SK-N-SH (cell line): ENCODE measurements at regions not wholly inside any gene's neighbourhood (a gene's known extent, or its start where the extent isn't known, plus 50 kb on each side); places are given as distances from the start of the nearest gene placed in this dataset.

Source experiments
- CTCF ChIA-PET: fragments of 300-600, 350-600 bp; formaldehyde crosslinking; extraction: SDS; loops from one replicate; lab custom pipeline; 2021; lab: Yijun Ruan, JAX
- POLR2A ChIA-PET: fragments of 350-600 bp; sonication (Branson Sonifier 250); formaldehyde crosslinking; extraction: SDS; loops from one replicate; lab custom pipeline; 2020; ENCODE audit warnings: antibody characterized with exemption, inconsistent platforms; lab: Yijun Ruan, JAX
- DNase-seq: peaks from one replicate; pipeline ENCODE4 v3.0.0; 2012
- H2AFZ ChIP-seq: fragments of 200-600 bp; sonication (generic); 2 replicates; pipeline ENCODE4 v1.8.1; 2016; ENCODE audit warnings: antibody characterized with exemption, mild to moderate bottlenecking, low read depth
- H3F3A ChIP-seq: fragments of 200-600 bp; sonication (generic); replicated peaks from 2 replicates; pipeline ENCODE3; 2016; ENCODE audit warnings: antibody characterized with exemption, mild to moderate bottlenecking; ENCODE audit not compliant: insufficient read depth
- H3K27ac ChIP-seq, 2 experiments: fragments of 200-500 bp in 1 of 2; fragments of 200-600 bp in 1 of 2; sonication (Bioruptor generic) in 1 of 2; sonication (generic), shearing (Covaris generic) in 1 of 2; 2 replicates each; pipeline versions ENCODE4 v1.5.1 to v1.6.1; 2014 to 2016; ENCODE audit warnings: low read depth in 2 of 2, inconsistent platforms in 1 of 2, low read length in 1 of 2, mild to moderate bottlenecking in 1 of 2, mixed read lengths in 1 of 2
- H3K27me3 ChIP-seq: fragments of 200-600 bp; sonication (generic), shearing (Covaris generic); 2 replicates; pipeline ENCODE4 v1.6.1; 2016; ENCODE audit warnings: mixed run types; ENCODE audit not compliant: insufficient read depth
- H3K36me3 ChIP-seq, 2 experiments: fragments of 200-500 bp in 1 of 2; fragments of 200-600 bp in 1 of 2; sonication (Bioruptor generic) in 1 of 2; sonication (generic) in 1 of 2; replicated peaks in 1 of 2; 2 replicates each; pipeline versions ENCODE3 to v1.5.1; 2014 to 2016; ENCODE audit warnings: low read length in 1 of 2, mild to moderate bottlenecking in 1 of 2; ENCODE audit not compliant: insufficient read depth in 2 of 2, control insufficient read depth in 1 of 2
- H3K4me1 ChIP-seq, 2 experiments: fragments of 200-500 bp in 1 of 2; fragments of 200-600 bp in 1 of 2; sonication (Bioruptor generic) in 1 of 2; sonication (generic), shearing (Covaris generic) in 1 of 2; 2 replicates each; pipeline versions ENCODE4 v1.5.1 to v1.6.1; 2014 to 2016; ENCODE audit warnings: low read depth in 1 of 2, low read length in 1 of 2, mixed run types in 1 of 2; ENCODE audit not compliant: insufficient read depth in 2 of 2, control insufficient read depth in 1 of 2
- H3K4me2 ChIP-seq: fragments of 200-600 bp; sonication (generic), shearing (Covaris generic); 2 replicates; pipeline ENCODE4 v1.6.1; 2017; ENCODE audit warnings: mixed run types
- H3K4me3 ChIP-seq, 2 experiments: fragments of 200-500 bp in 1 of 2; fragments of 200-600 bp in 1 of 2; sonication (Bioruptor generic) in 1 of 2; sonication (generic), shearing (Covaris generic) in 1 of 2; 2 replicates each; pipeline versions ENCODE4 v1.5.1 to v1.8.1; 2014 to 2016; ENCODE audit warnings: low read depth in 2 of 2, inconsistent platforms in 1 of 2, low read length in 1 of 2, mild to moderate bottlenecking in 1 of 2, mixed read lengths in 1 of 2, moderate library complexity in 1 of 2
- H3K79me2 ChIP-seq: fragments of 200-600 bp; sonication (generic); 2 replicates; pipeline ENCODE4 v1.8.1; 2017; ENCODE audit warnings: mild to moderate bottlenecking; ENCODE audit not compliant: insufficient read depth
- H3K9ac ChIP-seq: fragments of 200-600 bp; sonication (generic); 2 replicates; pipeline ENCODE4 v1.6.1; 2017; ENCODE audit warnings: mixed run types
- H3K9me2 ChIP-seq: fragments of 200-600 bp; sonication (generic); 2 replicates; pipeline ENCODE4 v1.6.1; 2017; ENCODE audit warnings: mixed run types
- H3K9me3 ChIP-seq: fragments of 200-600 bp; sonication (generic); 2 replicates; pipeline ENCODE4 v1.6.1; 2017; ENCODE audit warnings: mixed run types, mild to moderate bottlenecking, moderate library complexity
- H4K20me1 ChIP-seq: fragments of 200-600 bp; sonication (generic); 2 replicates; pipeline ENCODE4 v1.6.1; 2017; ENCODE audit warnings: mild to moderate bottlenecking, mixed run types; ENCODE audit not compliant: insufficient read depth
- CHD2 ChIP-seq: fragments of 150-350 bp; IDR thresholded peaks from 2 replicates; pipeline ENCODE4 v1.6.1; 2018; ENCODE audit warnings: low read length; ENCODE audit not compliant: partially characterized antibody
- ELF1 ChIP-seq: IDR thresholded peaks from 2 replicates; pipeline ENCODE4 v1.4.0; 2012
- EP300 ChIP-seq, 2 experiments: IDR thresholded peaks; 2 replicates each; pipeline versions ENCODE4 v1.4.0 to v1.6.1; 2012; ENCODE audit warnings: borderline replicate concordance in 1 of 2, low read depth in 1 of 2, low read length in 1 of 2
- FOSL2 ChIP-seq: IDR thresholded peaks from 2 replicates; pipeline ENCODE4 v1.4.0; 2012; ENCODE audit warnings: low read depth, mild to moderate bottlenecking, moderate library complexity, borderline replicate concordance
- FOXM1 ChIP-seq: IDR thresholded peaks from 2 replicates; pipeline ENCODE4 v1.4.0; 2012; ENCODE audit warnings: low read depth, mild to moderate bottlenecking
- GABPA ChIP-seq: IDR thresholded peaks from 2 replicates; pipeline ENCODE4 v1.4.0; 2012; ENCODE audit warnings: low read depth, mild to moderate bottlenecking
- GATA2 ChIP-seq: sonication (generic); formaldehyde crosslinking; IDR thresholded peaks from 2 replicates; pipeline ENCODE4 v1.5.0; 2020; ENCODE audit warnings: mild to moderate bottlenecking, missing genetic modification reagents
- JUND ChIP-seq: IDR thresholded peaks from 2 replicates; pipeline ENCODE4 v1.4.0; 2012
- MEF2A ChIP-seq: IDR thresholded peaks from 2 replicates; pipeline ENCODE4 v1.4.0; 2012; ENCODE audit warnings: low read depth, borderline replicate concordance
- MXI1 ChIP-seq: IDR thresholded peaks from 2 replicates; pipeline ENCODE4 v1.6.1; 2012; ENCODE audit warnings: mild to moderate bottlenecking, low read depth, low read length, improper control_type of control experiment
- NFIC ChIP-seq: IDR thresholded peaks from 2 replicates; pipeline ENCODE4 v1.4.0; 2012; ENCODE audit warnings: borderline replicate concordance
- POLR2AphosphoS5 ChIP-seq: IDR thresholded peaks from 2 replicates; pipeline ENCODE4 v1.6.1; 2012; ENCODE audit warnings: low read depth, low read length
- SMC3 ChIP-seq: IDR thresholded peaks from 2 replicates; pipeline ENCODE4 v1.6.1; 2012; ENCODE audit warnings: low read depth, low read length, improper control_type of control experiment
- TAF1 ChIP-seq: IDR thresholded peaks from 2 replicates; pipeline ENCODE4 v1.6.1; 2012; ENCODE audit warnings: low read depth, mild to moderate bottlenecking, low read length, moderate library complexity, borderline replicate concordance
- TCF12 ChIP-seq: IDR thresholded peaks from 2 replicates; pipeline ENCODE4 v1.4.0; 2012
- WGBS: methylation state at CpG from one replicate; pipeline ENCODE4 v1.1.6; 2017; ENCODE audit warnings: low lambda C conversion rate; 5-methylcytosine and 5-hydroxymethylcytosine counted together
- TF ChIP-seq, protein P1 (sequence below): IDR thresholded peaks from 2 replicates; pipeline ENCODE4 v1.4.0; 2012; ENCODE audit warnings: low read depth
- TF ChIP-seq, protein P2 (sequence below): IDR thresholded peaks from 2 replicates; pipeline ENCODE4 v1.4.0; 2012; ENCODE audit warnings: low read depth, borderline replicate concordance
- TF ChIP-seq, protein P3 (sequence below): IDR thresholded peaks from 2 replicates; pipeline ENCODE4; 2012
- TF ChIP-seq, protein P4 (sequence below): IDR thresholded peaks from 2 replicates; pipeline ENCODE4 v1.6.1; 2012; ENCODE audit warnings: mild to moderate bottlenecking, low read depth, low read length, moderate library complexity
- TF ChIP-seq, protein P5 (sequence below): fragments of 200-600 bp; sonication (generic); IDR thresholded peaks from 2 replicates; pipeline ENCODE4 v1.6.1; 2017; ENCODE audit warnings: antibody characterized with exemption, mild to moderate bottlenecking, moderate library complexity

DNA sequence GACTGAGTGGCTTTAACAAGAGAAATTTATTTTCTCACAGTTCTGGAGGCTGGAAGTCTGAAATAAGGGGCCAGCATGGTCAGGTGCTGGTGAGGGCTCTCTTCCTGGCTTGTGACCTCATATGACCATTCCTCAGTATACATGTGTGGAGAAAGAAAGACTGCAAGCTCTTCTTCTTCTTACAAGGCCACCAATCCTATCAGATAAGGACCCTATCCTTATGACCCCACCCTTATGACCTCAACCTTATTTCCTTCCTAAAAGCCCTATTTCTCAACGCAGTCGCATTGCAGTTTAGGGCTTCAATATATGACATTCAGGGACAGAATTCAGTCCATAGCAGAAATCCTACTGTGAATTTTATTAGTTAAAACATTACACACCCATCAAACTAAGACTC is 124.4 kb upstream of the RAG2 start:
- Histone ChIP-seq H4K20me1 (no peaks in the 10 kb centered on the region), H3K4me2 (no peak overlapping the region), H3K4me1 (no peaks in the 10 kb centered on the region), H3K9me3 (no peaks in the 10 kb centered on the region), H3K36me3 (no peaks in the 10 kb centered on the region), H3K27me3 (no peaks in the 10 kb centered on the region; the same call in 1 of the 2 replicates), H3K9me2 (no peaks in the 10 kb centered on the region), H3K4me3 (no peak overlapping the region), H2AFZ (no peak overlapping the region), H3K27ac (no peak overlapping the region), H3K9ac (no peak overlapping the region), H3K79me2 (no peaks in the 10 kb centered on the region)
- 90% methylated on average over 2 of the region's 2 CpGs for WGBS
- POLR2A ChIA-PET: no interaction called here
- no peak for DNase-seq
- no peak for TF ChIP-seq POLR2AphosphoS5
- TF ChIP-seq MXI1: no peak
- TF ChIP-seq, protein P1, sequence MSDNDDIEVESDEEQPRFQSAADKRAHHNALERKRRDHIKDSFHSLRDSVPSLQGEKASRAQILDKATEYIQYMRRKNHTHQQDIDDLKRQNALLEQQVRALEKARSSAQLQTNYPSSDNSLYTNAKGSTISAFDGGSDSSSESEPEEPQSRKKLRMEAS: no peak
- TF ChIP-seq, protein P2, sequence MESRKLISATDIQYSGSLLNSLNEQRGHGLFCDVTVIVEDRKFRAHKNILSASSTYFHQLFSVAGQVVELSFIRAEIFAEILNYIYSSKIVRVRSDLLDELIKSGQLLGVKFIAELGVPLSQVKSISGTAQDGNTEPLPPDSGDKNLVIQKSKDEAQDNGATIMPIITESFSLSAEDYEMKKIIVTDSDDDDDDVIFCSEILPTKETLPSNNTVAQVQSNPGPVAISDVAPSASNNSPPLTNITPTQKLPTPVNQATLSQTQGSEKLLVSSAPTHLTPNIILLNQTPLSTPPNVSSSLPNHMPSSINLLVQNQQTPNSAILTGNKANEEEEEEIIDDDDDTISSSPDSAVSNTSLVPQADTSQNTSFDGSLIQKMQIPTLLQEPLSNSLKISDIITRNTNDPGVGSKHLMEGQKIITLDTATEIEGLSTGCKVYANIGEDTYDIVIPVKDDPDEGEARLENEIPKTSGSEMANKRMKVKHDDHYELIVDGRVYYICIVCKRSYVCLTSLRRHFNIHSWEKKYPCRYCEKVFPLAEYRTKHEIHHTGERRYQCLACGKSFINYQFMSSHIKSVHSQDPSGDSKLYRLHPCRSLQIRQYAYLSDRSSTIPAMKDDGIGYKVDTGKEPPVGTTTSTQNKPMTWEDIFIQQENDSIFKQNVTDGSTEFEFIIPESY: no peak
- TF ChIP-seq FOSL2: no peak
- TF ChIP-seq EP300 (IDR thresholded peaks at IDR 0.05; ENCODE audit: borderline replicate concordance in 1 of 2, low read depth in 1 of 2, low read length in 1 of 2): no peak
- no peak for TF ChIP-seq FOXM1
- TF ChIP-seq TAF1: no peak
- TF ChIP-seq, protein P3, sequence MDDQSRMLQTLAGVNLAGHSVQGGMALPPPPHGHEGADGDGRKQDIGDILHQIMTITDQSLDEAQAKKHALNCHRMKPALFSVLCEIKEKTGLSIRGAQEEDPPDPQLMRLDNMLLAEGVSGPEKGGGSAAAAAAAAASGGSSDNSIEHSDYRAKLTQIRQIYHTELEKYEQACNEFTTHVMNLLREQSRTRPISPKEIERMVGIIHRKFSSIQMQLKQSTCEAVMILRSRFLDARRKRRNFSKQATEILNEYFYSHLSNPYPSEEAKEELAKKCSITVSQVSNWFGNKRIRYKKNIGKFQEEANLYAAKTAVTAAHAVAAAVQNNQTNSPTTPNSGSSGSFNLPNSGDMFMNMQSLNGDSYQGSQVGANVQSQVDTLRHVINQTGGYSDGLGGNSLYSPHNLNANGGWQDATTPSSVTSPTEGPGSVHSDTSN: no peak
- no peak for TF ChIP-seq TCF12
- TF ChIP-seq NFIC: no peak
- no peak for TF ChIP-seq SMC3
- no peak for TF ChIP-seq GATA2 (CRISPR knock-in tag)
- no peak for TF ChIP-seq MEF2A
- no peak for TF ChIP-seq CHD2
- TF ChIP-seq, protein P4, sequence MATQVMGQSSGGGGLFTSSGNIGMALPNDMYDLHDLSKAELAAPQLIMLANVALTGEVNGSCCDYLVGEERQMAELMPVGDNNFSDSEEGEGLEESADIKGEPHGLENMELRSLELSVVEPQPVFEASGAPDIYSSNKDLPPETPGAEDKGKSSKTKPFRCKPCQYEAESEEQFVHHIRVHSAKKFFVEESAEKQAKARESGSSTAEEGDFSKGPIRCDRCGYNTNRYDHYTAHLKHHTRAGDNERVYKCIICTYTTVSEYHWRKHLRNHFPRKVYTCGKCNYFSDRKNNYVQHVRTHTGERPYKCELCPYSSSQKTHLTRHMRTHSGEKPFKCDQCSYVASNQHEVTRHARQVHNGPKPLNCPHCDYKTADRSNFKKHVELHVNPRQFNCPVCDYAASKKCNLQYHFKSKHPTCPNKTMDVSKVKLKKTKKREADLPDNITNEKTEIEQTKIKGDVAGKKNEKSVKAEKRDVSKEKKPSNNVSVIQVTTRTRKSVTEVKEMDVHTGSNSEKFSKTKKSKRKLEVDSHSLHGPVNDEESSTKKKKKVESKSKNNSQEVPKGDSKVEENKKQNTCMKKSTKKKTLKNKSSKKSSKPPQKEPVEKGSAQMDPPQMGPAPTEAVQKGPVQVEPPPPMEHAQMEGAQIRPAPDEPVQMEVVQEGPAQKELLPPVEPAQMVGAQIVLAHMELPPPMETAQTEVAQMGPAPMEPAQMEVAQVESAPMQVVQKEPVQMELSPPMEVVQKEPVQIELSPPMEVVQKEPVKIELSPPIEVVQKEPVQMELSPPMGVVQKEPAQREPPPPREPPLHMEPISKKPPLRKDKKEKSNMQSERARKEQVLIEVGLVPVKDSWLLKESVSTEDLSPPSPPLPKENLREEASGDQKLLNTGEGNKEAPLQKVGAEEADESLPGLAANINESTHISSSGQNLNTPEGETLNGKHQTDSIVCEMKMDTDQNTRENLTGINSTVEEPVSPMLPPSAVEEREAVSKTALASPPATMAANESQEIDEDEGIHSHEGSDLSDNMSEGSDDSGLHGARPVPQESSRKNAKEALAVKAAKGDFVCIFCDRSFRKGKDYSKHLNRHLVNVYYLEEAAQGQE: no peak
- TF ChIP-seq ELF1: no peak
- TF ChIP-seq, protein P5, sequence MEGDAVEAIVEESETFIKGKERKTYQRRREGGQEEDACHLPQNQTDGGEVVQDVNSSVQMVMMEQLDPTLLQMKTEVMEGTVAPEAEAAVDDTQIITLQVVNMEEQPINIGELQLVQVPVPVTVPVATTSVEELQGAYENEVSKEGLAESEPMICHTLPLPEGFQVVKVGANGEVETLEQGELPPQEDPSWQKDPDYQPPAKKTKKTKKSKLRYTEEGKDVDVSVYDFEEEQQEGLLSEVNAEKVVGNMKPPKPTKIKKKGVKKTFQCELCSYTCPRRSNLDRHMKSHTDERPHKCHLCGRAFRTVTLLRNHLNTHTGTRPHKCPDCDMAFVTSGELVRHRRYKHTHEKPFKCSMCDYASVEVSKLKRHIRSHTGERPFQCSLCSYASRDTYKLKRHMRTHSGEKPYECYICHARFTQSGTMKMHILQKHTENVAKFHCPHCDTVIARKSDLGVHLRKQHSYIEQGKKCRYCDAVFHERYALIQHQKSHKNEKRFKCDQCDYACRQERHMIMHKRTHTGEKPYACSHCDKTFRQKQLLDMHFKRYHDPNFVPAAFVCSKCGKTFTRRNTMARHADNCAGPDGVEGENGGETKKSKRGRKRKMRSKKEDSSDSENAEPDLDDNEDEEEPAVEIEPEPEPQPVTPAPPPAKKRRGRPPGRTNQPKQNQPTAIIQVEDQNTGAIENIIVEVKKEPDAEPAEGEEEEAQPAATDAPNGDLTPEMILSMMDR: no peak
- no peak for TF ChIP-seq JUND
- TF ChIP-seq GABPA: no peak
- TF ChIP-seq, all 33 proteins: peak for 0
- H3F3A ChIP-seq: no peaks in the 10 kb centered on the region
- CTCF ChIA-PET: interaction anchor here (1.6 to 2.6 kb wide), 3 partner anchors 20 to 25 kb away, joined by 4 to 8 read pairs (median 5); no protein-coding TSS in a partner anchor
